Panc1 (cell line): ENCODE measurements at regions not wholly inside any gene's neighbourhood (a gene's known extent, or its start where the extent isn't known, plus 50 kb on each side); places are given as distances from the start of the nearest gene placed in this dataset.

Experiments used
- ATAC-seq: fragments of 200-7000 bp; cut with Tn5 transposase; 2 replicates; pipeline ENCODE4 v1.9.1; 2020; ENCODE audit warnings: mild to moderate bottlenecking, moderate library complexity
- BruUV-seq: library from RNA; stranded (reverse); fragments of 400-500 nt; replicated peaks from 2 replicates; lab custom pipeline; 2021; lab: Mats Ljungman, UMichigan
- CTCF ChIA-PET: fragments of 300-600 bp; sonication (Branson Sonifier 250); formaldehyde crosslinking; loops from one replicate; lab custom pipeline; 2022; ENCODE audit warnings: antibody characterized with exemption; lab: Charles Lee
- POLR2A ChIA-PET: fragments of 300-600 bp; sonication (Branson Sonifier 250); formaldehyde crosslinking; loops from one replicate; lab custom pipeline; 2022; ENCODE audit warnings: antibody characterized with exemption; lab: Charles Lee
- DNase-seq: peaks from one replicate; pipeline ENCODE4 v3.0.0-alpha.2; 2010; ENCODE audit warnings: low read depth, low spot score
- H3K27ac ChIP-seq: 2 replicates; pipeline ENCODE4 v1.5.1; 2011; ENCODE audit warnings: mild to moderate bottlenecking, low read length, inconsistent platforms
- H3K27me3 ChIP-seq: fragments of 200-500 bp; sonication (Bioruptor generic); 2 replicates; pipeline ENCODE4 v1.6.0; 2014; ENCODE audit warnings: low read length, inconsistent platforms; ENCODE audit not compliant: control insufficient read depth, insufficient read depth
- H3K36me3 ChIP-seq: fragments of 200-500 bp; sonication (Bioruptor generic); 2 replicates; pipeline ENCODE4 v1.5.1; 2014; ENCODE audit warnings: inconsistent platforms, mild to moderate bottlenecking, low read length, moderate library complexity; ENCODE audit not compliant: control insufficient read depth, insufficient read depth
- H3K4me1 ChIP-seq: 2 replicates; pipeline ENCODE4 v1.5.1; 2011; ENCODE audit warnings: inconsistent platforms, mild to moderate bottlenecking, low read length, moderate library complexity; ENCODE audit not compliant: control insufficient read depth, insufficient read depth
- H3K4me3 ChIP-seq, 2 experiments: 2 replicates each; pipeline ENCODE4 v1.5.1; 2011 to 2012; ENCODE audit warnings: low read depth in 2 of 2, low read length in 2 of 2, mild to moderate bottlenecking in 2 of 2, inconsistent platforms in 1 of 2, moderate library complexity in 1 of 2
- H3K9me3 ChIP-seq: fragments of 200-500 bp; sonication (Bioruptor generic); 2 replicates; pipeline ENCODE4 v1.5.1; 2014; ENCODE audit warnings: low read depth, mild to moderate bottlenecking, inconsistent platforms, low read length, moderate library complexity; ENCODE audit not compliant: control insufficient read depth, insufficient read depth
- CTCF ChIP-seq: fragments of 450-650 bp; IDR thresholded peaks from 2 replicates; pipeline ENCODE4 v1.5.1; 2017; ENCODE audit warnings: mild to moderate bottlenecking
- POLR2AphosphoS5 ChIP-seq: IDR thresholded peaks from 2 replicates; pipeline ENCODE4 v1.6.1; 2012; ENCODE audit warnings: mild to moderate bottlenecking, low read depth, low read length, moderate library complexity
- REST ChIP-seq, 2 experiments: IDR thresholded peaks; 2 replicates each; pipeline ENCODE4 v1.6.1; 2011 to 2012; ENCODE audit warnings: low read depth in 2 of 2, control low read depth in 1 of 2, low read length in 1 of 2, mild to moderate bottlenecking in 1 of 2, moderate library complexity in 1 of 2; ENCODE audit not compliant: insufficient read depth in 1 of 2
- SIN3A ChIP-seq: IDR thresholded peaks from 2 replicates; pipeline ENCODE4 v1.6.1; 2012; ENCODE audit warnings: low read depth, mild to moderate bottlenecking, low read length, moderate library complexity, borderline replicate concordance; ENCODE audit not compliant: insufficient read depth
- TCF7L2 ChIP-seq: IDR thresholded peaks from 2 replicates; pipeline ENCODE4 v1.6.1; 2011; ENCODE audit warnings: mild to moderate bottlenecking, low read depth, low read length, inconsistent platforms
- in situ Hi-C: cut with HindIII; loops from 2 replicates; pipeline ENCODE4 v1.10.0; 2016; ENCODE audit warnings: low sequenced_read_pairs, low pct_unique_long_range_greater_than_20kb
- intact Hi-C: fragments of 100-400 bp; cut with micrococcal nuclease; formaldehyde crosslinking; loops from one replicate; pipeline ENCODE4 v1.10.0; 2022; ENCODE audit not compliant: unreplicated experiment

GRCh38 chr6:23183846-23184245, 614.5 kb downstream of the HDGFL1 start:
- H3K9me3 ChIP-seq, result no peaks in the 10 kb centered on the region
- intact Hi-C loops, result no loop called here
- no TSS peak for BruUV-seq
- ChIA-PET POLR2A (no interaction called here), CTCF (no interaction called here)
- no peak for TF ChIP-seq TCF7L2
- no peak for TF ChIP-seq CTCF
- TF ChIP-seq POLR2AphosphoS5, result no peak
- TF ChIP-seq SIN3A, result no peak
- no peak for TF ChIP-seq REST (IDR thresholded peaks at IDR 0.05; ENCODE audit: insufficient read depth in 1 of 2, low read depth in 2 of 2, low read length in 1 of 2)
- H3K4me3 ChIP-seq, result no peak overlapping the region
- ATAC-seq (no peak), DNase-seq (no peak)
- no peaks in the 10 kb centered on the region for H3K4me1 ChIP-seq
- in situ Hi-C loops, result no loop called here
- no peaks in the 10 kb centered on the region for H3K36me3 ChIP-seq
- H3K27me3 ChIP-seq, result no peaks in the 10 kb centered on the region
- H3K27ac ChIP-seq, result no peak overlapping the region

- in situ Hi-C loops, result no loop called here
- no peak for ATAC-seq
- POLR2A ChIA-PET, result no interaction called here
Measured at GRCh38 chr6:23184351-23184750, 615.0 kb downstream of the HDGFL1 start.

More at GRCh38 chr6:23184351-23184750, 615.0 kb downstream of the HDGFL1 start:
- DNase-seq, result no peak
- Histone ChIP-seq H3K27me3 (no peaks in the 10 kb centered on the region), H3K4me3 (no peak overlapping the region), H3K36me3 (no peaks in the 10 kb centered on the region), H3K27ac (no peak overlapping the region), H3K4me1 (no peaks in the 10 kb centered on the region), H3K9me3 (no peaks in the 10 kb centered on the region)
- CTCF ChIA-PET, result no interaction called here
- intact Hi-C loops, result no loop called here
- no TSS peak for BruUV-seq
- TF ChIP-seq TCF7L2 (no peak), REST (IDR thresholded peaks at IDR 0.05; ENCODE audit: insufficient read depth in 1 of 2, low read depth in 2 of 2, low read length in 1 of 2) (no peak), SIN3A (no peak), POLR2AphosphoS5 (no peak), CTCF (no peak)
